ENCODE measurements at regions not wholly inside any gene's neighbourhood (a gene's known extent, or its start where the extent isn't known, plus 50 kb on each side); places are given as distances from the start of the nearest gene placed in this dataset.
"Not testable (repeated sequence)": the region's sequence is repeated elsewhere in the genome, so short reads cannot be mapped to it uniquely, and the experiment has no call there.

DNA sequence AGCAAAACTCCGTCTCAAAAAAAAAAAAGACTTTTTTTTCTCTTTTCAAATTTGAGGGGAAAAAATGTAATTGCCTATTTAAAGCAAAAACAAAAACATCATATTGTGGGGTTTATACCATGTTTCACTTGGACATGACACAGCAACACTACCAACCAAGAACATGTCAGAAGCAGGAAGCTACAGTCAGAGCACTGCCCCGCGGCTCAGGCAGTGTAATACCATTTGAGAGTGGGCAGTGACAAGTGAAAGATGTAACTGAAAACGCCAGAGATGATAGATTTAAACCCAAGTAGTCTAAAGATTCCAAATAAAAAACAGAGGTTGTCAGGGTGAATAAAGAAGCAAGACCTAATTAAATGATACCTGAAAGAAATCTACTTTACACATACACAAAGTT lies 68.6 kb downstream of the GOLGA6L6 start:
- TF ChIP-seq, protein P1, sequence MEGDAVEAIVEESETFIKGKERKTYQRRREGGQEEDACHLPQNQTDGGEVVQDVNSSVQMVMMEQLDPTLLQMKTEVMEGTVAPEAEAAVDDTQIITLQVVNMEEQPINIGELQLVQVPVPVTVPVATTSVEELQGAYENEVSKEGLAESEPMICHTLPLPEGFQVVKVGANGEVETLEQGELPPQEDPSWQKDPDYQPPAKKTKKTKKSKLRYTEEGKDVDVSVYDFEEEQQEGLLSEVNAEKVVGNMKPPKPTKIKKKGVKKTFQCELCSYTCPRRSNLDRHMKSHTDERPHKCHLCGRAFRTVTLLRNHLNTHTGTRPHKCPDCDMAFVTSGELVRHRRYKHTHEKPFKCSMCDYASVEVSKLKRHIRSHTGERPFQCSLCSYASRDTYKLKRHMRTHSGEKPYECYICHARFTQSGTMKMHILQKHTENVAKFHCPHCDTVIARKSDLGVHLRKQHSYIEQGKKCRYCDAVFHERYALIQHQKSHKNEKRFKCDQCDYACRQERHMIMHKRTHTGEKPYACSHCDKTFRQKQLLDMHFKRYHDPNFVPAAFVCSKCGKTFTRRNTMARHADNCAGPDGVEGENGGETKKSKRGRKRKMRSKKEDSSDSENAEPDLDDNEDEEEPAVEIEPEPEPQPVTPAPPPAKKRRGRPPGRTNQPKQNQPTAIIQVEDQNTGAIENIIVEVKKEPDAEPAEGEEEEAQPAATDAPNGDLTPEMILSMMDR (IDR thresholded peaks at IDR 0.05), result not testable (repeated sequence)
- TF ChIP-seq POLR2A (IDR thresholded peaks at IDR 0.05), result not testable (repeated sequence)
